ENCODE measurements at regions not wholly inside any gene's neighbourhood (a gene's known extent, or its start where the extent isn't known, plus 50 kb on each side); places are given as distances from the start of the nearest gene placed in this dataset.

- no peak for TF ChIP-seq PATZ1 (CRISPR knock-in tag; IDR thresholded peaks at IDR 0.05; ENCODE audit: borderline replicate concordance)
- no peak for TF ChIP-seq GLIS3 (CRISPR knock-in tag; IDR thresholded peaks at IDR 0.05)
- TF ChIP-seq TOX (CRISPR knock-in tag; IDR thresholded peaks at IDR 0.05; ENCODE audit: borderline replicate concordance), result no peak
- no peak for TF ChIP-seq ZFP3 (CRISPR knock-in tag; IDR thresholded peaks at IDR 0.05)
- TF ChIP-seq ARNTL (CRISPR knock-in tag; IDR thresholded peaks at IDR 0.05; ENCODE audit: borderline replicate concordance, low read depth), result no peak
- no peak for TF ChIP-seq ZFP30 (CRISPR knock-in tag; IDR thresholded peaks at IDR 0.05)
- TF ChIP-seq ZNF565 (CRISPR knock-in tag; conservative IDR thresholded peaks at IDR 0.05; ENCODE audit: low read depth), result no peak
- no peak for TF ChIP-seq ZC3H10 (CRISPR knock-in tag; IDR thresholded peaks at IDR 0.05)
Measured at GRCh38 chr21:38884440-38884839, 78.7 kb downstream of the ETS2 start (continued).

GRCh38 chr21:38883142-38883541 is 77.4 kb downstream of the ETS2 start:
- no peak for TF ChIP-seq OSR1 (CRISPR knock-in tag; IDR thresholded peaks at IDR 0.05)
- no peak for TF ChIP-seq ARNTL (CRISPR knock-in tag; IDR thresholded peaks at IDR 0.05; ENCODE audit: borderline replicate concordance, low read depth)
- TF ChIP-seq TCF4 (CRISPR knock-in tag; IDR thresholded peaks at IDR 0.05; ENCODE audit: borderline replicate concordance), result no peak
- no peak for TF ChIP-seq ZNF8 (CRISPR knock-in tag; IDR thresholded peaks at IDR 0.05)
- TF ChIP-seq SNAI2 (CRISPR knock-in tag; IDR thresholded peaks at IDR 0.05), result no peak
- no peak for TF ChIP-seq CSDC2 (CRISPR knock-in tag; IDR thresholded peaks at IDR 0.05)
- no peak for TF ChIP-seq CREB5 (CRISPR knock-in tag; IDR thresholded peaks at IDR 0.05; ENCODE audit: low read depth)
- TF ChIP-seq ZC3H10 (CRISPR knock-in tag; IDR thresholded peaks at IDR 0.05), result no peak
- no peak for TF ChIP-seq PPARA (CRISPR knock-in tag; IDR thresholded peaks at IDR 0.05; ENCODE audit: borderline replicate concordance)
- no peak for TF ChIP-seq RARB (CRISPR knock-in tag; IDR thresholded peaks at IDR 0.05)
- no peak for ATAC-seq

GRCh38 chr21:38881131-38881530 is 75.4 kb downstream of the ETS2 start:
- TF ChIP-seq ZNF565 (CRISPR knock-in tag; conservative IDR thresholded peaks at IDR 0.05; ENCODE audit: low read depth) (no peak), ISL1 (CRISPR knock-in tag; IDR thresholded peaks at IDR 0.05) (no peak), TSHZ2 (CRISPR knock-in tag; IDR thresholded peaks at IDR 0.05) (no peak), ZNF8 (CRISPR knock-in tag; IDR thresholded peaks at IDR 0.05) (no peak), GLIS3 (CRISPR knock-in tag; IDR thresholded peaks at IDR 0.05) (no peak), CREB5 (CRISPR knock-in tag; IDR thresholded peaks at IDR 0.05; ENCODE audit: low read depth) (no peak), OSR1 (CRISPR knock-in tag; IDR thresholded peaks at IDR 0.05) (no peak), ZC3H10 (CRISPR knock-in tag; IDR thresholded peaks at IDR 0.05) (no peak), CSDC2 (CRISPR knock-in tag; IDR thresholded peaks at IDR 0.05) (no peak), TCF4 (CRISPR knock-in tag; IDR thresholded peaks at IDR 0.05; ENCODE audit: borderline replicate concordance) (no peak), ZNF70 (CRISPR knock-in tag; IDR thresholded peaks at IDR 0.05) (no peak), CSRNP3 (CRISPR knock-in tag; IDR thresholded peaks at IDR 0.05) (no peak), ARNTL (CRISPR knock-in tag; IDR thresholded peaks at IDR 0.05; ENCODE audit: borderline replicate concordance, low read depth) (no peak), TOX (CRISPR knock-in tag; IDR thresholded peaks at IDR 0.05; ENCODE audit: borderline replicate concordance) (no peak), ESRRG (CRISPR knock-in tag; IDR thresholded peaks at IDR 0.05) (no peak), PPARA (CRISPR knock-in tag; IDR thresholded peaks at IDR 0.05; ENCODE audit: borderline replicate concordance) (no peak), BACH2 (CRISPR knock-in tag; IDR thresholded peaks at IDR 0.05; ENCODE audit: borderline replicate concordance) (no peak), PATZ1 (CRISPR knock-in tag; IDR thresholded peaks at IDR 0.05; ENCODE audit: borderline replicate concordance) (no peak), SNAI2 (CRISPR knock-in tag; IDR thresholded peaks at IDR 0.05) (no peak), RARB (CRISPR knock-in tag; IDR thresholded peaks at IDR 0.05) (no peak)
- no peak for ATAC-seq
